CD8-positive, alpha-beta memory T cell (primary cell): ENCODE measurements at regions not wholly inside any gene's neighbourhood (a gene's known extent, or its start where the extent isn't known, plus 50 kb on each side); places are given as distances from the start of the nearest gene placed in this dataset.
A peak's percentile ranks its signal among the peaks of the same experiment; 100 is the strongest.

Experiments used
- CTCF ChIA-PET: fragments of 350-600 bp; sonication (Branson Sonifier 250); formaldehyde crosslinking; loops from one replicate; lab custom pipeline; 2021; ENCODE audit warnings: antibody characterized with exemption; lab: Charles Lee
- POLR2A ChIA-PET: fragments of 350-600 bp; sonication (Branson Sonifier 250); formaldehyde crosslinking; loops from one replicate; lab custom pipeline; 2021; ENCODE audit warnings: antibody characterized with exemption; lab: Charles Lee
- DNase-seq, 5 donors: peaks; one replicate each; pipeline versions ENCODE4 v3.0.0 to v3.0.0-alpha.2; 2020 to 2022; ENCODE audit warnings: mixed read lengths in 1 of 5
- H3K27ac ChIP-seq: one replicate; pipeline ENCODE4 v1.7.0; 2013; ENCODE audit warnings: low read depth, mild to moderate bottlenecking, low read length, moderate library complexity
- H3K27me3 ChIP-seq: 2 replicates; pipeline ENCODE4 v1.7.0; 2013; ENCODE audit warnings: low read length, mild to moderate bottlenecking; ENCODE audit not compliant: insufficient read depth, poor library complexity, severe bottlenecking
- H3K36me3 ChIP-seq: 2 replicates; pipeline ENCODE4 v1.7.0; 2013; ENCODE audit warnings: mild to moderate bottlenecking, low read length, moderate library complexity; ENCODE audit not compliant: insufficient read depth
- H3K4me1 ChIP-seq: 2 replicates; pipeline ENCODE4 v1.7.0; 2013; ENCODE audit warnings: mild to moderate bottlenecking, low read length, moderate library complexity; ENCODE audit not compliant: insufficient read depth
- H3K4me3 ChIP-seq: 2 replicates; pipeline ENCODE4 v1.7.0; 2013; ENCODE audit warnings: mild to moderate bottlenecking, low read length
- H3K9me3 ChIP-seq: 2 replicates; pipeline ENCODE4 v1.7.0; 2013; ENCODE audit warnings: mild to moderate bottlenecking, low read length
- H3K27ac Mint-ChIP-seq, 8 donors: one replicate each; pipeline ENCODE4 v1.8.0; 2020 to 2021; ENCODE audit warnings: mixed read lengths in 8 of 8, mild to moderate bottlenecking in 6 of 8, inconsistent platforms in 3 of 8, moderate library complexity in 3 of 8
- H3K27me3 Mint-ChIP-seq, 2 donors: one replicate each; pipeline ENCODE4 v1.8.0; 2020 to 2021; ENCODE audit warnings: mixed read lengths in 2 of 2, mild to moderate bottlenecking in 1 of 2, moderate library complexity in 1 of 2
- H3K36me3 Mint-ChIP-seq, 3 donors: one replicate each; pipeline ENCODE4 v1.8.0; 2020 to 2021; ENCODE audit warnings: mixed read lengths in 3 of 3, inconsistent platforms in 1 of 3, mild to moderate bottlenecking in 1 of 3
- H3K4me1 Mint-ChIP-seq, 3 donors: one replicate each; pipeline ENCODE4 v1.8.0; 2020 to 2021; ENCODE audit warnings: mixed read lengths in 3 of 3, inconsistent platforms in 1 of 3, mild to moderate bottlenecking in 1 of 3
- H3K4me3 Mint-ChIP-seq, 7 donors: one replicate each; pipeline ENCODE4 v1.8.0; 2020 to 2021; ENCODE audit warnings: mixed read lengths in 7 of 7, mild to moderate bottlenecking in 6 of 7, moderate library complexity in 4 of 7, inconsistent platforms in 2 of 7
- H3K9me3 Mint-ChIP-seq, 5 donors: one replicate each; pipeline ENCODE4 v1.8.0; 2020 to 2022; ENCODE audit warnings: mixed read lengths in 5 of 5, mild to moderate bottlenecking in 3 of 5, moderate library complexity in 2 of 5, inconsistent platforms in 1 of 5

DNA sequence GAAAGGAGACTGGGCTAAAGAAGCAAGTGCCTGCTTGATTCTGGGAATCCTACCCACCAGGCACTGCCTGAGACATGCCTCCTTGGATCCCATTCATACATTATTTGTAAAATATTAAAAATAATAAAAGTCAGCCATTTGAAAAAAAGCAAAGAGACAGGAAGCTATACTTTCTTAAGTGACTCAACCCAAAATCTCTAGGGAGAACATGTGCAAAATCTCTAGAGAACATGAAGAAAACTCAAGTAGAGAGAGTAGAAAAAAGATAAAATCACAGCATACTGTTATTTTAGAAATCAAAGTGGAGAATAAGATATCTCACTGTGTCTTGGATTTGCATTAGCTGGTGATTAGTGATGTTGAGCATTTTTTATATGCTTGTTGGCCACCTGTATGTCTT, 197.2 kb upstream of the GGTLC1 start:
- Mint-ChIP-seq H3K27me3 (peaks cover 6 to 12% of the 10 kb centered on the region in 2 donors), H3K36me3 (peaks cover 0 to 3% (median 0%) of the 10 kb centered on the region in 3 donors), H3K4me3 (no peak overlapping the region), H3K9me3 (peaks cover 5 to 9% (median 8%) of the 10 kb centered on the region in 5 donors), H3K4me1 (no peaks in the 10 kb centered on the region), H3K27ac (no peak overlapping the region)
- POLR2A ChIA-PET, result no interaction called here
- no peaks in the 10 kb centered on the region for H3K36me3 ChIP-seq
- CTCF ChIA-PET, result no interaction called here
- H3K9me3 ChIP-seq, result no peaks in the 10 kb centered on the region
- H3K4me1 ChIP-seq, result no peaks in the 10 kb centered on the region
- H3K27me3 ChIP-seq, result no peaks in the 10 kb centered on the region
- DNase-seq, result no peak
- H3K27ac ChIP-seq, result no peak overlapping the region
- H3K4me3 ChIP-seq, result no peak overlapping the region

DNA sequence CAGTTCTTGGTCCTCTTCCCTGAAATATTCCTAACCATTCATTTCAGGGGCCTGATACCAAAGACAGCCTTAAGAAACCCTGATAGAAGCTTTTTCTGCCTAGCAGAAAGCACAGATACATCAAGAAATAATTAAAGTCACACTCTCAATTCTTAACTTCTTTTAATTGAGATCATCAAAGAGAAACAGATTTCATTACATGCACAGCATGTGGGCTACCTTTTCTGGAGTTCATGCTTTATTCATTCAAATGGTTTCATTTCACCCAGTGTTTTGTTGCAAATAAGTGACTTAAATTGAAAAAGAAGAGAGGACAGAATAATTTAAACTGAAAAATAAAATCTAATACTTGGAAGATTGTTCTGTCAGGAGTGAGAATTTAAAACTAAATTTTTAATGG, 192.6 kb upstream of the GGTLC1 start:
- no peak overlapping the region for H3K27ac ChIP-seq
- CTCF ChIA-PET, result no interaction called here
- no peak for DNase-seq
- no peaks in the 10 kb centered on the region for H3K9me3 Mint-ChIP-seq
- no peaks in the 10 kb centered on the region for H3K36me3 ChIP-seq
- no peaks in the 10 kb centered on the region for H3K36me3 Mint-ChIP-seq
- H3K4me3 Mint-ChIP-seq, result no peak overlapping the region
- peaks cover 14 to 37% of the 10 kb centered on the region in 2 donors for H3K27me3 Mint-ChIP-seq
- H3K9me3 ChIP-seq, result no peaks in the 10 kb centered on the region
- H3K27me3 ChIP-seq, result peaks cover 4% of the 10 kb centered on the region
- no peak overlapping the region for H3K4me3 ChIP-seq
- no peak overlapping the region for H3K27ac Mint-ChIP-seq
- H3K4me1 ChIP-seq, result no peaks in the 10 kb centered on the region
- H3K4me1 Mint-ChIP-seq, result no peaks in the 10 kb centered on the region
- POLR2A ChIA-PET, result no interaction called here

DNA sequence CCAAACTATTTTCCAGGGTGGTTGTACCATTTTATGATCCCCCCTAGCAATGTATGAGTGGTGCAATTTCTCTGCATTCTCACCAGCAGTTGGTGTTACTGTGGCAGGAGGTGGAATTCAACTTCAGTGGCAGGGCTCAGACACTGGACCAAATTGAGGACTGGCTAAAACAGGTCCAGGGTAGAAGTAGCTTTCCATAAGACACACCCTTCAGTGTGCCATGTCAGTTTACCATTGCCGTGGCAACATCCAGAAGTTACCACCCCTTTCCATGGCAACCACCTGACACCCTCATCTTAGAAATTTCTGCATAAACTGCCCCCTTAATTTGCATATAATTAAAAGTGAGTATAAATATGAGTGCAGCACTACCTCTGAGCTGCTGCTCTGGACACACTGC, 180.7 kb upstream of the GGTLC1 start:
- H3K27me3 Mint-ChIP-seq, result peaks cover 4 to 23% of the 10 kb centered on the region in 2 donors
- H3K36me3 Mint-ChIP-seq, result peaks cover 0 to 21% (median 0%) of the 10 kb centered on the region in 3 donors
- H3K4me1 Mint-ChIP-seq, result no peaks in the 10 kb centered on the region
- H3K27ac Mint-ChIP-seq, result no peak overlapping the region
- H3K36me3 ChIP-seq, result no peaks in the 10 kb centered on the region
- no peak for DNase-seq
- peaks cover 11 to 19% (median 15%) of the 10 kb centered on the region in 5 donors for H3K9me3 Mint-ChIP-seq
- H3K27ac ChIP-seq, result no peak overlapping the region
- CTCF ChIA-PET, result no interaction called here
- H3K4me1 ChIP-seq, result no peaks in the 10 kb centered on the region
- H3K27me3 ChIP-seq, result no peaks in the 10 kb centered on the region
- no peak overlapping the region for H3K4me3 ChIP-seq
- H3K4me3 Mint-ChIP-seq, result no peak overlapping the region
- POLR2A ChIA-PET, result no interaction called here
- H3K9me3 ChIP-seq, result no peaks in the 10 kb centered on the region

DNA sequence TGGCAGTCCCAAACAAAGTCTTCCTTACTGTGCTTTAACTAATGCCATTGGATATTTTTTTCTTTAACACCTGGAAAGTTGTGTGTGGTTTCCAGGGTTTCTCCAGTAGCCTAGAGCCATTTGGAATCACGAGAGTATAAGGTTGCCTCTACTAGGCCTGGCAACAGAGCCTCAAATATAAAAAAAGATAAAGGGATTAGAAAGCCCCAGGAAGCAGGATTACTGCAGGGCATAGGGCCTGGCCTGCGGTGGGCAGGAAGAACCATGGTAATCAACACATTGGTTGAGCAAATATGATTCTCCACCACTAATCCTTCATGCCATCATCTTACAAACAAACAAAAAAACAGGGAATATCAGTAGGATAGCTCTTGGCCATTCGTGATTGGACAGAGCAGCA, 177.8 kb upstream of the GGTLC1 start:
- peaks cover 0 to under 1% (median 0%) of the 10 kb centered on the region in 5 donors for H3K9me3 Mint-ChIP-seq
- POLR2A ChIA-PET, result no interaction called here
- Histone ChIP-seq H3K36me3 (no peaks in the 10 kb centered on the region), H3K27ac (no peak overlapping the region), H3K27me3 (no peaks in the 10 kb centered on the region), H3K4me1 (no peaks in the 10 kb centered on the region), H3K9me3 (no peaks in the 10 kb centered on the region), H3K4me3 (no peak overlapping the region)
- peaks cover 0 to 1% (median 0%) of the 10 kb centered on the region in 3 donors for H3K36me3 Mint-ChIP-seq
- no peaks in the 10 kb centered on the region for H3K4me1 Mint-ChIP-seq
- CTCF ChIA-PET, result no interaction called here
- no peak for DNase-seq
- no peak overlapping the region for H3K4me3 Mint-ChIP-seq
- peak overlapping the region in 1 of 8 donors; percentile 5 for H3K27ac Mint-ChIP-seq
- H3K27me3 Mint-ChIP-seq, result no peaks in the 10 kb centered on the region

DNA sequence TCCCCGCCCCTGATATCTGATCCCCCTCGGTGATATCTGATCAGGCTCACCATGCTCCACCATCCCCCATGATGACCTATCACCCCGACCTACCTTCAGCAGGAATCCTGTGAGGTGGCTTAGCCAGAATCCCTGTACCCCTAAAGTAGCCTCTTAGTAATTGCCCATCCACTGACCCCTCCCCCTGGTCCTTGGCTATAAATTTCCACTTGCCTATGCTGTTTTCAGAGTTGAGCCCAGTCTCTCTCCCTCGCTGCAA, 177.5 kb upstream of the GGTLC1 start:
- DNase-seq, result no peak

DNA sequence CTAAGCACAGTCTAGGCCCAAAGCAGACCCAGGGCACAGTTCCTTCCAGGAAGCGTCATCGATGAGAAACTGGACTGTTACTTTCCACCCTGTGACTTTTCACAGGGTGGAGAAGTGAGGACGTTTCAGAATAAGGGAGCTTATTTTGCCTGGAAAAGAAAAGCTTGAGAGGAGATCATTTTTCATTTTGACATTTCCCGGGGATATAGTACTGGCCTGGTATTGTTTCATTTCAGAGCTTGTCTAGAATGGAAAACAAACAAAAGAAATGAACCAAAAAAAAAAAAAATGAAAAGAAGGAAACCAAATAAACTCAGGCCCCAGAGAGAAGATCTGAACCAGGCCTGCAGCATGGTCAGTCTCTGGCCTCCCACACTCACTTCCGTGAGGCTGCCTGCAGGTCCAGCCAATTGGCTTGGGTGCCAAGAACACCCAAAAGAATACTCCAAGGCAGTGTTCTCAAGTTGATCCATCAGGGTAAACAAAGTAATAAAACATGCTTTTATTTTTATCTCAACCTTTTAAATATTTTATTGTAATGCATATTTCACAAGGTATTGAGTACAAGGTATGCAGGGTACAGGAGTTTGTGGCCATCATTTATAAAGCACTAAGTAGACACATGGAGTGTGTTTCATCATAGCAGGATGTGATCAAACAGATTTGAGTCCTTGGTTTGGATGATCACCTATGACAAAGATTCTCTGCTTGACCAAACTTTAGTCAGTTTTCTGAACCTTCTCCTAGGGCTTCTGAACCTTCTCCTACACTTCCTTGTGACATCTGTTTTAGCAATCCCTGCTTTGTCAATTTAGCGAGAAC, 176.9 kb upstream of the GGTLC1 start:
- H3K4me1 Mint-ChIP-seq, result no peaks in the 10 kb centered on the region
- no peak for DNase-seq
- Histone ChIP-seq H3K27me3 (no peaks in the 10 kb centered on the region), H3K4me1 (no peaks in the 10 kb centered on the region), H3K27ac (no peak overlapping the region), H3K4me3 (no peak overlapping the region), H3K9me3 (no peaks in the 10 kb centered on the region), H3K36me3 (no peaks in the 10 kb centered on the region)
- H3K9me3 Mint-ChIP-seq, result no peaks in the 10 kb centered on the region
- CTCF ChIA-PET, result interaction anchor here (0.9 to 1.4 kb wide), 2 partner anchors 33 to 232 kb away, joined by 3 read pairs; no protein-coding TSS in a partner anchor
- POLR2A ChIA-PET, result no interaction called here
- no peak overlapping the region for H3K4me3 Mint-ChIP-seq
- no peaks in the 10 kb centered on the region for H3K36me3 Mint-ChIP-seq
- no peak overlapping the region for H3K27ac Mint-ChIP-seq
- H3K27me3 Mint-ChIP-seq, result no peaks in the 10 kb centered on the region

More for the DNA sequence above, 177.5 kb upstream of the GGTLC1 start:
- Histone ChIP-seq H3K4me3 (no peak overlapping the region), H3K9me3 (no peaks in the 10 kb centered on the region), H3K27me3 (no peaks in the 10 kb centered on the region), H3K36me3 (no peaks in the 10 kb centered on the region), H3K4me1 (no peaks in the 10 kb centered on the region), H3K27ac (no peak overlapping the region)
- ChIA-PET CTCF (no interaction called here), POLR2A (no interaction called here)
- H3K27me3 Mint-ChIP-seq, result no peaks in the 10 kb centered on the region
- no peaks in the 10 kb centered on the region for H3K36me3 Mint-ChIP-seq
- no peaks in the 10 kb centered on the region for H3K4me1 Mint-ChIP-seq
- no peak overlapping the region for H3K4me3 Mint-ChIP-seq
- H3K9me3 Mint-ChIP-seq, result no peaks in the 10 kb centered on the region
- H3K27ac Mint-ChIP-seq, result peak overlapping the region in 1 of 8 donors; percentile 5

DNA sequence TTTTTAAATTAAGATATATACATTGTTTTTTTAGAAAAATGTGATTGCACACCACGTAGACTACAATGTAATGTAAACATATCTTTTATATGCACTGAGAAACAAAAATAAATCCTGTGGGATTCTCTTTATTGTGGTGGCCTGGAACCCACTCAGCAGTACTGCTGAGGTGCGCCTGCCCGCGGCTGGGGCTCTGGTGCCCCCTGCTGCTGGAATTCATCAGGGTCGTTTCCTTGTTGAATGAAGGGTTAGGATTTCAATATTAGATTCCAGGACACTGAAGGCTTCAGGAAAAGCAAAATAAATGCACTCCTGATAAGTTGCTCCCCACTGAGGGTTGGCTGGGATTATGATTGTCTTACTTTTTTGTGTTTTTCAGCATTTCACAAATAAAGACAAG, 175.8 kb upstream of the GGTLC1 start:
- DNase-seq, result peak in 3 of 5 donors; percentile 16 to 21 (median 16)
- CTCF ChIA-PET, result interaction anchor here (1.4 kb wide), 1 partner anchor 32 kb away, joined by 3 read pairs; no protein-coding TSS in a partner anchor
- Histone ChIP-seq H3K4me3 (no peak overlapping the region), H3K27me3 (no peaks in the 10 kb centered on the region), H3K9me3 (no peaks in the 10 kb centered on the region), H3K4me1 (no peaks in the 10 kb centered on the region), H3K27ac (no peak overlapping the region), H3K36me3 (no peaks in the 10 kb centered on the region)
- H3K4me3 Mint-ChIP-seq, result no peak overlapping the region
- no peaks in the 10 kb centered on the region for H3K4me1 Mint-ChIP-seq
- H3K27me3 Mint-ChIP-seq, result peaks cover 0 to 2% of the 10 kb centered on the region in 2 donors
- no peak overlapping the region for H3K27ac Mint-ChIP-seq
- no peaks in the 10 kb centered on the region for H3K9me3 Mint-ChIP-seq
- POLR2A ChIA-PET, result no interaction called here
- no peaks in the 10 kb centered on the region for H3K36me3 Mint-ChIP-seq

DNA sequence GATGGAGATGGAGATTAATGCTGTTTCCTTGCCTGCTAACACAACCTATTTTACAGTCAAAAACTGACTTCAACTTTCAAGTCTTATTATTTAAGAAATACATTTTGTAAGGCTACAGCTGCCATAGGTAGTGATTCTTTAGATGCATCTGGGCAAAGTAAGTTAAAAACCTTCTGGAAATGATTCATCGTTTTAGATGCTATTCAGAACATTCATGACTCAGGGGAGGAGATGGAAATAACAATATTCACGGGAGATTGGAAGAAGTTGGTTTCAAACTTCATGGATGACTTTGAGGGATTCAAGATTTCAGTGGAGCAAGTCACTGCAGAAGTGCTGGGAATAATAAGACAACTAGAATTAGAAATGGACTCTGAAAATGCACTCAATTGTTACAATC, 174.9 kb upstream of the GGTLC1 start:
- no peaks in the 10 kb centered on the region for H3K4me1 ChIP-seq
- no peaks in the 10 kb centered on the region for H3K4me1 Mint-ChIP-seq
- ChIA-PET POLR2A (no interaction called here), CTCF (no interaction called here)
- no peak overlapping the region for H3K4me3 Mint-ChIP-seq
- H3K9me3 ChIP-seq, result no peaks in the 10 kb centered on the region
- no peak overlapping the region for H3K4me3 ChIP-seq
- peaks cover 0 to 2% of the 10 kb centered on the region in 2 donors for H3K27me3 Mint-ChIP-seq
- no peaks in the 10 kb centered on the region for H3K27me3 ChIP-seq
- DNase-seq, result no peak
- H3K27ac ChIP-seq, result no peak overlapping the region
- H3K27ac Mint-ChIP-seq, result peak overlapping the region in 1 of 8 donors; percentile 51
- H3K9me3 Mint-ChIP-seq, result no peaks in the 10 kb centered on the region
- no peaks in the 10 kb centered on the region for H3K36me3 ChIP-seq
- no peaks in the 10 kb centered on the region for H3K36me3 Mint-ChIP-seq
